ENCODE measurements at regions not wholly inside any gene's neighbourhood (a gene's known extent, or its start where the extent isn't known, plus 50 kb on each side); places are given as distances from the start of the nearest gene placed in this dataset.

GRCh38 chr6:156336733-156337132 lies 440.4 kb upstream of the ARID1B start:
- TF ChIP-seq CTCF (IDR thresholded peaks at IDR 0.05) (no peak), POLR2A (IDR thresholded peaks at IDR 0.05) (no peak)
